GM12864 (cell line): ENCODE measurements at regions not wholly inside any gene's neighbourhood (a gene's known extent, or its start where the extent isn't known, plus 50 kb on each side); places are given as distances from the start of the nearest gene placed in this dataset.

Experiments
- DNase-seq: peaks from one replicate; pipeline ENCODE4 v3.0.0-alpha.2; 2011; ENCODE audit warnings: low read depth
- H3K4me3 ChIP-seq: 2 replicates; pipeline ENCODE4 v1.5.1; 2011; ENCODE audit warnings: mild to moderate bottlenecking, low read depth, low read length, control low read depth
- CTCF ChIP-seq: IDR thresholded peaks from 2 replicates; pipeline ENCODE4 v1.5.1; 2011; ENCODE audit warnings: low read depth, mild to moderate bottlenecking, moderate library complexity, low read length, control low read depth, inconsistent platforms; ENCODE audit errors: missing control alignments

- no peak for TF ChIP-seq CTCF
- H3K4me3 ChIP-seq: no peak overlapping the region
- DNase-seq: no peak
Observed at GRCh38 chr18:27709344-27709743, 467.6 kb downstream of the CDH2 start.

- TF ChIP-seq CTCF: no peak
- no peak overlapping the region for H3K4me3 ChIP-seq
- DNase-seq: no peak
Observed at GRCh38 chr18:27707201-27707600, 469.7 kb downstream of the CDH2 start.

GRCh38 chr18:27704736-27705361, 472.1 kb downstream of the CDH2 start:
- no peak for TF ChIP-seq CTCF
- H3K4me3 ChIP-seq: no peak overlapping the region
- no peak for DNase-seq

- no peak overlapping the region for H3K4me3 ChIP-seq
- no peak for TF ChIP-seq CTCF
- DNase-seq: no peak
Observed at GRCh38 chr18:27699137-27699536, 477.8 kb downstream of the CDH2 start.

GRCh38 chr18:27696148-27696547, 480.8 kb downstream of the CDH2 start:
- TF ChIP-seq CTCF: no peak
- H3K4me3 ChIP-seq: no peak overlapping the region
- DNase-seq: no peak

- H3K4me3 ChIP-seq: no peak overlapping the region
- no peak for DNase-seq
- TF ChIP-seq CTCF: no peak
Observed at GRCh38 chr18:27695503-27695902, 481.4 kb downstream of the CDH2 start.

GRCh38 chr18:27695052-27695451, 481.9 kb downstream of the CDH2 start:
- H3K4me3 ChIP-seq: no peak overlapping the region
- no peak for TF ChIP-seq CTCF
- no peak for DNase-seq
